Colonic mucosa (tissue), 4 donors: ENCODE measurements at regions not wholly inside any gene's neighbourhood (a gene's known extent, or its start where the extent isn't known, plus 50 kb on each side); places are given as distances from the start of the nearest gene placed in this dataset.

ENCODE experiments used
- DNase-seq: peaks from one replicate; pipeline ENCODE4 v3.0.0-alpha.2; 2020
- H3K27ac ChIP-seq: fragments of 200-600 bp; one replicate; pipeline ENCODE4 v1.8.0; 2021
- H3K27me3 ChIP-seq: fragments of 200-600 bp; one replicate; pipeline ENCODE4 v1.8.0; 2021
- H3K36me3 ChIP-seq: fragments of 200-600 bp; one replicate; pipeline ENCODE4 v1.8.0; 2021
- H3K4me1 ChIP-seq: fragments of 200-600 bp; one replicate; pipeline ENCODE4 v1.8.0; 2021; ENCODE audit warnings: mild to moderate bottlenecking
- H3K4me3 ChIP-seq: fragments of 200-600 bp; one replicate; pipeline ENCODE4 v1.8.0; 2021
- H3K9ac ChIP-seq, 2 donors: one replicate each; pipeline ENCODE4 v1.7.0; 2013; ENCODE audit warnings: control low read depth in 2 of 2, low read depth in 2 of 2, low read length in 2 of 2
- H3K9me3 ChIP-seq: fragments of 200-600 bp; one replicate; pipeline ENCODE4 v1.8.0; 2021
- intact Hi-C: fragments of 100-400 bp; cut with DNase I; formaldehyde crosslinking; loops from one replicate; pipeline ENCODE4 v1.14.1; 2022
- TF ChIP-seq, protein P1 (sequence below): fragments of 200-600 bp; IDR thresholded peaks from one replicate; pipeline ENCODE4 v1.8.0; 2022; ENCODE audit warnings: antibody characterized with exemption, mild to moderate bottlenecking
- donor health status: healthy.
- donor health status: DM: no; HTN: no; CAD: no.
- donor health status: DM: no; HTN: no; CAD: no.

DNA sequence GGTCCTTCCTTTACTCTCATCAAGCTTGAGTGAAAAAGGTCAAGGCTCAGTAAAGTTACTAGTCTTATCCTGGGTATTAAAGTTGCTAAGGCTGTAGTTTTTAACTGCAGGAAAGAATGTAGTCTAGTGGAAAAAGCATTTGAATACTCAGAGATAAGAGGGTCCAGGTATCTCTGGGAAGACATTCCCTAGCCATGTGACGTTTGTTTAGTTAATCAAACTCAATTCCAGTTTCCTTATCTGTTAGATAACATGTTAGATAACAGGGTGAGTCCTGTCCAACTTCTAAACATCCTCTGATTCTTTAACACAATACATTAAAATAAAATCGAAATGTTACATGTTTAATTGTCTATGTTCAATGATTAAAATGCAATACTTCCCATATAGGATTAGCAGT is 720.7 kb upstream of the LMO3 start:
- H3K9ac ChIP-seq = no peak overlapping the region
- no peak for DNase-seq
- no peaks in the 10 kb centered on the region for H3K9me3 ChIP-seq
- H3K4me1 ChIP-seq = no peaks in the 10 kb centered on the region
- intact Hi-C loops = no loop called here
- TF ChIP-seq, protein P1, sequence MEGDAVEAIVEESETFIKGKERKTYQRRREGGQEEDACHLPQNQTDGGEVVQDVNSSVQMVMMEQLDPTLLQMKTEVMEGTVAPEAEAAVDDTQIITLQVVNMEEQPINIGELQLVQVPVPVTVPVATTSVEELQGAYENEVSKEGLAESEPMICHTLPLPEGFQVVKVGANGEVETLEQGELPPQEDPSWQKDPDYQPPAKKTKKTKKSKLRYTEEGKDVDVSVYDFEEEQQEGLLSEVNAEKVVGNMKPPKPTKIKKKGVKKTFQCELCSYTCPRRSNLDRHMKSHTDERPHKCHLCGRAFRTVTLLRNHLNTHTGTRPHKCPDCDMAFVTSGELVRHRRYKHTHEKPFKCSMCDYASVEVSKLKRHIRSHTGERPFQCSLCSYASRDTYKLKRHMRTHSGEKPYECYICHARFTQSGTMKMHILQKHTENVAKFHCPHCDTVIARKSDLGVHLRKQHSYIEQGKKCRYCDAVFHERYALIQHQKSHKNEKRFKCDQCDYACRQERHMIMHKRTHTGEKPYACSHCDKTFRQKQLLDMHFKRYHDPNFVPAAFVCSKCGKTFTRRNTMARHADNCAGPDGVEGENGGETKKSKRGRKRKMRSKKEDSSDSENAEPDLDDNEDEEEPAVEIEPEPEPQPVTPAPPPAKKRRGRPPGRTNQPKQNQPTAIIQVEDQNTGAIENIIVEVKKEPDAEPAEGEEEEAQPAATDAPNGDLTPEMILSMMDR = no peak
- H3K4me3 ChIP-seq = no peak overlapping the region
- H3K27me3 ChIP-seq = no peaks in the 10 kb centered on the region
- H3K36me3 ChIP-seq = no peaks in the 10 kb centered on the region
- H3K27ac ChIP-seq = no peak overlapping the region

DNA sequence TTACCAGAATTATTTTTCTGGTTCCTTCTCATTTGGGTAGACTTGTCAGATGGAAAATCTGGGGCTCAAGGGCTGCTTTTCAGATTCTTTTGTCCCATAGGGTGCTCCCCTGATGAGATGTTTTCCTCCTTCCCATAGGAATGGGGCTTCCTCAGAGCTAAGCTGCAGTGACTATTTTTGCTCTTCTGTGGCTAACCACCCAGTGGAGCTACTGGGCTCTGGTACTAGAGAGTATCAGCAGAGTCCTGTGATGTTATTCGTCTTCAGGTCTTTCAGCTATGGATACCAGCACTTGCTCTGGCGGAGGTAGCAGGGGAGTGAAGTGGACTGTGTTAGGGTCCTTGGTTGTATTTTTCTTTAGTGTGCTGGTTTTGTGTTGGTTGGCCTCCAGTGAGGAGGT is 716.1 kb upstream of the LMO3 start:
- DNase-seq = no peak
- Histone ChIP-seq H3K9ac (no peak overlapping the region), H3K36me3 (no peaks in the 10 kb centered on the region), H3K27me3 (no peaks in the 10 kb centered on the region), H3K4me1 (no peaks in the 10 kb centered on the region), H3K4me3 (no peak overlapping the region), H3K9me3 (no peaks in the 10 kb centered on the region), H3K27ac (no peak overlapping the region)
- TF ChIP-seq, protein P1 = no peak
- intact Hi-C loops = no loop called here

DNA sequence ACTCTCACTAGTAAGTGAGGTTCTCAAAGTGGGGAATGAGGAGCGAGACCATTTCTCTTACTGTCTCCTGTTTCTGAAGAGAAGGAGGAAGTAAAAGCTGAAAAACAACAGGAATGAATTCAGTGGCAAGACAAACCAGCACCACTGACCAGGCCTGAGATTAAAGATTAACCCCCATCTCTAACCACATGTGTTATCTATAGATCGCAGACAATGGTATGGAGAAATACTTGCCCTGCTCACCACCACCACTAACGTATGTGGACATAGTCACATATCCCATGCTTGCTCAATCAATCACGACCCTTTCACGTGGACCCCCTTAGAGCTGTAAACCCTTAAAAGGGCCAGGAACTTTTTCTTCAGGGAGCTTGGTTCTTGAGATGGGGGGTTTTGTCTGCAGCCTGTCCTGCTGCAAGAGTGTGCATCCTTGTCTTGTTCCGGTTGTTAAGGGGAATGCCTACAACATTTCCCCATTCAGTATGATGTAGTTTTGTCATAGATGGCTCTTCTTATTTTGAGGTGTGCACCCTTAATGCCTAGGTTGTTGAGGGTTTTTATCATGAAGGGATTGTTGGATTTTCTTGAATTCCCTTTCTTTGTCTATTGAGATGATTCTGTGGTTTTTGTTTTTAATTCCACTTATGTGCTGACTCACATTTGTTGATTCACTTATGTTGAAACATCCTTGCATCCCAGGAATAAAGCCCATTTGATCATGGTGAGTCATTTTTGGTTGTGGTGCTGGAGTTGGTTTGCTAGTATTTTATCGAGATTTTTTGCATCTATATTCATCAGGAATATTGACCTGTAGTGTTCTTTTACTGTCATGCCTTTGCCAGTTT is 698.8 kb upstream of the LMO3 start:
- H3K4me1 ChIP-seq = no peaks in the 10 kb centered on the region
- TF ChIP-seq, protein P1 = no peak
- no peaks in the 10 kb centered on the region for H3K36me3 ChIP-seq

DNA sequence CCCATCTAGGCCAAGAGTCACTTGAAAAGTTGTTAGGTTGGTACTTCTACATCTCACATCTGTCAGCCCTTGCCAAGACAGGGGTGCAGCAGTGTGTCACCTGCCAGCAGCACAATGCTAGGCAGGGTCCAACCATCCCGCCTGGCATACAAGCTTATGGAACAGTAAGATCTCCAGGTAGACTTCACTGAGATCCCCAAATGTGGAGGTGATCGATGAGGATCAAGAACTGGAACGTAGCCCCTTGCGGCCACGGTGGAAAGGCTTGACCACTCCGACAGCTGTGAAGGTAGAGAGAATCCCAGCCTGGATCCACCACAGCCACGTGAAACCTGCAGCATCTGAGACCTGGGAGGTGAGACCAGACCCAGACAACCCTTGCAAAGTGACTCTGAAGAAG is 696.0 kb upstream of the LMO3 start:
- Histone ChIP-seq H3K36me3 (no peaks in the 10 kb centered on the region), H3K4me1 (no peaks in the 10 kb centered on the region), H3K9ac (no peak overlapping the region), H3K9me3 (no peaks in the 10 kb centered on the region), H3K4me3 (no peak overlapping the region), H3K27me3 (no peaks in the 10 kb centered on the region), H3K27ac (no peak overlapping the region)
- no peak for DNase-seq
- TF ChIP-seq, protein P1 = no peak
- intact Hi-C loops = no loop called here

More for the DNA sequence above, 698.8 kb upstream of the LMO3 start:
- Histone ChIP-seq H3K4me3 (no peak overlapping the region), H3K27me3 (no peaks in the 10 kb centered on the region), H3K9ac (no peak overlapping the region), H3K27ac (no peak overlapping the region), H3K9me3 (no peaks in the 10 kb centered on the region)
- DNase-seq = no peak
- intact Hi-C loops = no loop called here

DNA sequence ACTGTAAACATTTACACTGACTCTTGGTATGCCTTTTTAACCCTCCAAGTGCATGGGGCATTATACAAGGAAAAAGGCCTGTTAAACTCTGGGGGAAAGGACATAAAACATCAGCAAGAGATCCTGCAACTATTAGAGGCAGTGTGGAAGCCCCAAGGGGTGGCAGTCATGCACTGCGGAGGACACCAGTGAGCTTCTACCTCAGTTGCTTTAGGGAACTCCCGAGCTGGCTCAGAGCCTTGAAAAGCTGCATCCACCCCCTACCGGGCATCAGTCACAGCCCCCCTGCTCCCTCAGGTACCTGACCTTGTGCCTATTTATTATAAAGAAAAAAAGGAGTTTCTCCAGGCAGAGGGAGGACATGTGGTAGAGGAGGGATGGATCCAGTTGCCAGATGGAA is 695.6 kb upstream of the LMO3 start:
- H3K9ac ChIP-seq = no peak overlapping the region
- H3K27me3 ChIP-seq = no peaks in the 10 kb centered on the region
- TF ChIP-seq, protein P1 = no peak
- H3K9me3 ChIP-seq = no peaks in the 10 kb centered on the region
- no peak overlapping the region for H3K4me3 ChIP-seq
- DNase-seq = no peak
- no peaks in the 10 kb centered on the region for H3K4me1 ChIP-seq
- no peak overlapping the region for H3K27ac ChIP-seq
- intact Hi-C loops = no loop called here
- H3K36me3 ChIP-seq = no peaks in the 10 kb centered on the region
